ENCODE measurements at regions not wholly inside any gene's neighbourhood (a gene's known extent, or its start where the extent isn't known, plus 50 kb on each side); places are given as distances from the start of the nearest gene placed in this dataset.

- TF ChIP-seq CTCF (IDR thresholded peaks at IDR 0.05), result no peak
- TF ChIP-seq POLR2A (IDR thresholded peaks at IDR 0.05), result no peak
Measured at GRCh38 chr19:28063702-28064101, 1149.2 kb downstream of the UQCRFS1 start.
